ENCODE measurements at regions not wholly inside any gene's neighbourhood (a gene's known extent, or its start where the extent isn't known, plus 50 kb on each side); places are given as distances from the start of the nearest gene placed in this dataset.

- DNase-seq (ENCODE audit: extremely low spot score), result no peak
- no peaks in the 10 kb centered on the region for H3K36me3 ChIP-seq
- intact Hi-C loops (cut with DNase I), result no loop called here
- no peak overlapping the region for H3K27ac ChIP-seq (replicated peaks in 1 of 4)
- H3K27me3 ChIP-seq, result no peaks in the 10 kb centered on the region
- H3K4me1 ChIP-seq, result no peaks in the 10 kb centered on the region
- no peaks in the 10 kb centered on the region for H3K9me3 ChIP-seq
- TF ChIP-seq POLR2AphosphoS5 (IDR thresholded peaks at IDR 0.05) (no peak), EP300 (IDR thresholded peaks at IDR 0.05) (no peak), CTCF (IDR thresholded peaks at IDR 0.05) (no peak), POLR2A (IDR thresholded peaks at IDR 0.05; ENCODE audit: low read depth) (no peak)
- WGBS, result 84% methylated on average over 4 of the region's 4 CpGs
- no peak overlapping the region for H3K4me3 ChIP-seq
Observed at GRCh38 chr3:147854542-147854941, 445.4 kb downstream of the ZIC1 start.

GRCh38 chr3:147864754-147865354 is 455.7 kb downstream of the ZIC1 start:
- no peak for DNase-seq (ENCODE audit: extremely low spot score)
- no peaks in the 10 kb centered on the region for H3K27me3 ChIP-seq
- no peak overlapping the region for H3K4me3 ChIP-seq
- no peaks in the 10 kb centered on the region for H3K4me1 ChIP-seq
- H3K27ac ChIP-seq (replicated peaks in 1 of 4), result no peak overlapping the region
- no peak for TF ChIP-seq POLR2A (IDR thresholded peaks at IDR 0.05; ENCODE audit: low read depth)
- no peak for TF ChIP-seq POLR2AphosphoS5 (IDR thresholded peaks at IDR 0.05)
- no peaks in the 10 kb centered on the region for H3K36me3 ChIP-seq
- intact Hi-C loops (cut with DNase I), result no loop called here
- no peaks in the 10 kb centered on the region for H3K9me3 ChIP-seq

- Histone ChIP-seq H3K4me3 (no peak overlapping the region), H3K9me3 (no peaks in the 10 kb centered on the region), H3K4me1 (no peaks in the 10 kb centered on the region), H3K27me3 (no peaks in the 10 kb centered on the region), H3K27ac (replicated peaks in 1 of 4) (no peak overlapping the region), H3K36me3 (no peaks in the 10 kb centered on the region)
- 68% methylated on average over 1 of the region's 1 CpG for WGBS
- intact Hi-C loops (cut with DNase I), result no loop called here
- no peak for DNase-seq (ENCODE audit: extremely low spot score)
- TF ChIP-seq EP300 (IDR thresholded peaks at IDR 0.05), result no peak
- no peak for TF ChIP-seq POLR2AphosphoS5 (IDR thresholded peaks at IDR 0.05)
- no peak for TF ChIP-seq POLR2A (IDR thresholded peaks at IDR 0.05; ENCODE audit: low read depth)
- no peak for TF ChIP-seq CTCF (IDR thresholded peaks at IDR 0.05)
Observed at GRCh38 chr3:147866561-147866960, 457.4 kb downstream of the ZIC1 start.

- Histone ChIP-seq H3K36me3 (no peaks in the 10 kb centered on the region), H3K9me3 (no peaks in the 10 kb centered on the region), H3K27ac (replicated peaks in 1 of 4) (no peak overlapping the region), H3K27me3 (no peaks in the 10 kb centered on the region), H3K4me3 (no peak overlapping the region), H3K4me1 (no peaks in the 10 kb centered on the region)
- 96% methylated on average over 4 of the region's 4 CpGs for WGBS
- intact Hi-C loops (cut with DNase I), result no loop called here
- TF ChIP-seq EP300 (IDR thresholded peaks at IDR 0.05) (no peak), POLR2A (IDR thresholded peaks at IDR 0.05; ENCODE audit: low read depth) (no peak), CTCF (IDR thresholded peaks at IDR 0.05) (no peak), POLR2AphosphoS5 (IDR thresholded peaks at IDR 0.05) (no peak)
- DNase-seq (ENCODE audit: extremely low spot score), result no peak
Observed at GRCh38 chr3:147872568-147872967, 463.4 kb downstream of the ZIC1 start.

- no peaks in the 10 kb centered on the region for H3K4me1 ChIP-seq
- intact Hi-C loops (cut with DNase I), result no loop called here
- H3K27ac ChIP-seq (replicated peaks in 1 of 4), result no peak overlapping the region
- H3K4me3 ChIP-seq, result no peak overlapping the region
- H3K36me3 ChIP-seq, result no peaks in the 10 kb centered on the region
- TF ChIP-seq CTCF (IDR thresholded peaks at IDR 0.05) (no peak), POLR2AphosphoS5 (IDR thresholded peaks at IDR 0.05) (no peak), POLR2A (IDR thresholded peaks at IDR 0.05; ENCODE audit: low read depth) (no peak), EP300 (IDR thresholded peaks at IDR 0.05) (no peak)
- WGBS, result 79% methylated on average over 2 of the region's 2 CpGs
- no peaks in the 10 kb centered on the region for H3K27me3 ChIP-seq
- DNase-seq (ENCODE audit: extremely low spot score), result no peak
- H3K9me3 ChIP-seq, result peaks cover 0 to 8% (median 2%) of the 10 kb centered on the region in 4 donors
Observed at GRCh38 chr3:147875498-147875897, 466.3 kb downstream of the ZIC1 start.
